ENCODE measurements at regions not wholly inside any gene's neighbourhood (a gene's known extent, or its start where the extent isn't known, plus 50 kb on each side); places are given as distances from the start of the nearest gene placed in this dataset.

- no peak for DNase-seq (ENCODE audit: low spot score)
These were observed 851.6 kb downstream of the CENPC start for GRCh38 chr4:66693694-66694093.

GRCh38 chr4:66691101-66691500, 854.2 kb downstream of the CENPC start:
- no peak for DNase-seq (ENCODE audit: low spot score)

GRCh38 chr4:66688674-66689073, 856.6 kb downstream of the CENPC start:
- DNase-seq (ENCODE audit: low spot score) = peak; percentile 20

GRCh38 chr4:66687459-66687858, 857.8 kb downstream of the CENPC start:
- DNase-seq (ENCODE audit: low spot score) = no peak

GRCh38 chr4:66681962-66682361, 863.3 kb downstream of the CENPC start:
- no peak for DNase-seq (ENCODE audit: low spot score)

- DNase-seq (ENCODE audit: low spot score) = no peak
These were observed 878.1 kb downstream of the CENPC start for GRCh38 chr4:66667249-66667648.

GRCh38 chr4:66662620-66663019, 882.7 kb downstream of the CENPC start:
- no peak for DNase-seq (ENCODE audit: low spot score)

GRCh38 chr4:66658809-66659208, 886.5 kb downstream of the CENPC start:
- no peak for DNase-seq (ENCODE audit: low spot score)

GRCh38 chr4:66655505-66655904, 889.8 kb downstream of the CENPC start:
- DNase-seq (ENCODE audit: low spot score) = no peak

- DNase-seq (ENCODE audit: low spot score) = no peak
These were observed 891.4 kb downstream of the CENPC start for GRCh38 chr4:66653937-66654336.

- DNase-seq (ENCODE audit: low spot score) = no peak
These were observed 896.1 kb downstream of the CENPC start for GRCh38 chr4:66649236-66649635.

- DNase-seq (ENCODE audit: low spot score) = no peak
These were observed 897.4 kb downstream of the CENPC start for GRCh38 chr4:66647926-66648325.

GRCh38 chr4:66647476-66647875, 897.8 kb downstream of the CENPC start:
- DNase-seq (ENCODE audit: low spot score) = no peak

GRCh38 chr4:66640233-66640990, 904.9 kb downstream of the CENPC start:
- no peak for DNase-seq (ENCODE audit: low spot score)

- DNase-seq (ENCODE audit: low spot score) = no peak
These were observed 905.9 kb downstream of the CENPC start for GRCh38 chr4:66639361-66639760.

- no peak for DNase-seq (ENCODE audit: low spot score)
These were observed 909.0 kb downstream of the CENPC start for GRCh38 chr4:66636349-66636748.

- no peak for DNase-seq (ENCODE audit: low spot score)
These were observed 911.8 kb downstream of the CENPC start for GRCh38 chr4:66633477-66633876.

- DNase-seq (ENCODE audit: low spot score) = no peak
These were observed 915.4 kb downstream of the CENPC start for GRCh38 chr4:66629927-66630326.

- DNase-seq (ENCODE audit: low spot score) = no peak
These were observed 917.2 kb downstream of the CENPC start for GRCh38 chr4:66628146-66628545.

GRCh38 chr4:66625480-66625879, 919.8 kb downstream of the CENPC start:
- DNase-seq (ENCODE audit: low spot score) = no peak

- no peak for DNase-seq (ENCODE audit: low spot score)
These were observed 931.7 kb downstream of the CENPC start for GRCh38 chr4:66613591-66613990.

- no peak for DNase-seq (ENCODE audit: low spot score)
These were observed 936.3 kb downstream of the CENPC start for GRCh38 chr4:66609014-66609413.

GRCh38 chr4:66606908-66607307, 936.6 kb upstream of the EPHA5 start:
- DNase-seq (ENCODE audit: low spot score) = no peak

- no peak for DNase-seq (ENCODE audit: low spot score)
These were observed 935.9 kb upstream of the EPHA5 start for GRCh38 chr4:66606215-66606614.

Measured in COLO829 (cell line).